Inferior parietal cortex (tissue), 1 donor: ENCODE measurements at regions not wholly inside any gene's neighbourhood (a gene's known extent, or its start where the extent isn't known, plus 50 kb on each side); places are given as distances from the start of the nearest gene placed in this dataset.

Source experiments
- DNase-seq: peaks from one replicate; pipeline ENCODE4 v3.0.0-alpha.2; 2016; ENCODE audit errors: extremely low spot score

- DNase-seq, result no peak
Measured at GRCh38 chr16:65688301-65688700, 566.4 kb upstream of the CDH11 start.

DNA sequence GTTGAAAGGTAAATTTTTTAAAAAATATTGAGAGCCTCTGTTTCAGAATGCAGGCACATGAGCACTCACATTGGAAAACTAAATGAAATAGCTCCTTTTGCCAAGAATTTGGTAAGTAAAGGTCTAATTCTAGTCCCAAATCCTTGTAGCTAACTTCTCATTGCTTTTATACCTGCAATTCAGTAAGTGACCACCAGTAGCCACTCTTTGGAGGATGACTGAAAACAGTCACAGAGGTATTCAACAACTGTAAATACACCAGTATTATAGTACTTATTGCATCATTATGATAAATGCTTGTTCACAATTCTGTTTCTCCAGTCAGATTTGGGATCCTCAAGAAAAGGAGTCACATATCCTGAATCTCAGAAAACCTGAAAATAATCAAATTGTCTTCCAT, 562.4 kb upstream of the CDH11 start:
- no peak for DNase-seq

- no peak for DNase-seq
Measured at GRCh38 chr16:65681406-65681805, 559.5 kb upstream of the CDH11 start.

- no peak for DNase-seq
Measured at GRCh38 chr16:65679785-65680184, 557.9 kb upstream of the CDH11 start.

DNA sequence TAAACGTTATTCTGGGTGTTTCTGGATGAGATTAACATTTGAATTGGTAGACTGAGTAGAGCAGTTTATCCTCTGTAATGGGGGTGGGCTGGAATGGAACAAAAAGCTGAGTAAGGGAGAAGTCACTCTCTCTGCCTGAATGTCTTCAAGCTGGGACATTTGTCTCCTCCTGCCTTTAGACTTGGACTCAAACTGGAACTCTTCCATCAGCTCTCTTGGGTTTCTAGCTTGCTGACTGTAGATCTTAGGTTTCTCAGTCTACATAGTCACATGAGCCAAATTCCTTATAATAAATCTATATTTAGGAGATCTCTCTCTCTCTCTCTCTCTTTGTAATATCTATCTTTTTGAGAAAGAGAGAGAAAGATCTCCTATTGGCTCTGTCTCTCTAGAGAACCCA, 553.3 kb upstream of the CDH11 start:
- no peak for DNase-seq

DNA sequence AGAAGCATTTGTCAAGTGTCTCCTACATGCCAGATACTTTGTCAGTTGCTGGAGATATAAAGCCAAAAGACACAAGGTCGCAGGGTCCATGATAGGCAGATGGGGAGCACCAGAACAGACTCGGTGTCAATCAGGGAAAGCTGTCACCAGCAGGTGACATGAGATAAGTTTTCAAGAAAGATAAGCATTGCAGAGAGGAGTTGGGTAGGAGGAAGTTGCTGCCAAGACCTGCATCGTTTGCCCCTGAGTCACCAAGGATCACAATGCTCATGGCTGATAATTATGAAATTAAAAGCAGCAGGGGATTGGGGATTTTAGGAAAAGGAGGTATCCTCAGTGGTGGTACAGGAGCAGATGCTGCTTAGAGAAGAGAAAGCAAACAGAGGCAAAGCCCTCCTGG, 551.1 kb upstream of the CDH11 start:
- DNase-seq, result no peak

DNA sequence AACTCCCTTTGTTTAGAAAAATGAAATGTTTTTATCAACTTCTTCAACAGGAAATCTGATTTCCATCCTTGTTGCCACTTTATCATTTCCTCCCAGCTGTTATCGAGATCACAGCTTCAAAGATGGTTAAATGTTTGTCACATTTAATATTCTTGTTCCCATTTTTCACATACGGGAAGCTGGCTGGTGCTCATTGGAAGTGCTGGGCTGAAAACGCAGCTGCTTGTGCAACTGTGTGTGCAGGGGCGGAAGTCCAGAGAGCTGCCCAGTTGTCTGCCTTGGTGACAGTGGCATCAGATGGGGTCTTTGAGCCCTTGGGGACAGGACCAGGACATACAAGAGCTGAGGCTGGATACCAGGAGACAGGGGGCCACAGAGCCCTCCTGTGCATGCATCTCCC, 549.2 kb upstream of the CDH11 start:
- no peak for DNase-seq

GRCh38 chr16:65668064-65668595, 546.3 kb upstream of the CDH11 start:
- DNase-seq, result no peak

GRCh38 chr16:65667011-65667578, 545.2 kb upstream of the CDH11 start:
- DNase-seq, result no peak

DNA sequence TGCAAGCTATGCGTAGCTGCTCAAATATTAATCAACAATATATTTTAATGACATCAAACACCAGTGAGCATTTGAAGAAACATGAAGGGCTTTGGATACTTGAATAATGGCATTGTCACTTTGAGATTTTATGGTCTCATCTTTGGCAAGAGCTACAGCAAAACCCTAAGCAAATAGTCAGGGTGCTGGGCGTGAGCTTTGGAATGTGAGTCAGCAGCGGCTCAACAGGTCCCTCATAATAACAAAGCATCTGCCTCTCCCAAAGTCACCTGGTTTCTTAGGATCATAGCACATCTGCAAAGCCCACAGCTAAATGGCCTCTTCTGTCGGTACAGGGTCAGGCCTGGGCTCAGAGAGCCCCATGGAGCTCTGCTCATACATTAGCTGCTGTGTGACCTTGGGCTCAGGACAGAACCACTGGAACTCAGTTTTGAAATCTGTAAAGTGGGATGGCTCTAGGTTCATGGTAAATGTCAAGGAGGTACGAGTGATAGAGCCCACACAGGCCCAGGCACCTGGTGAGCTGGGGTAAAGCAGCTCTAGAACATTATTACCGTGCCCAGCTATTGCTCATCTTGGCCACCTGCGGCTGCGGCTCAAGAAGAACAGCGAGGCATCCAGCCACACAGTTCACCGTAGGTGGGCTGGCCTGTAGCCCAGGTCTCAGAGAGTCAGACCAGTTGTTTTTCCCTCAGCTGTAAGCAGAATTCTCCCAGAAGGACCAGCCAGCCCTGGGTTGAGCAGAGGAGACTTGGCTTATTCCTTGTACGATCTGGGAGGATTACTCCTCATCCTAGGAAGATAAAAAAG, 544.5 kb upstream of the CDH11 start:
- no peak for DNase-seq

- DNase-seq, result no peak
Measured at GRCh38 chr16:65665586-65665985, 543.7 kb upstream of the CDH11 start.

GRCh38 chr16:65663774-65664173, 541.9 kb upstream of the CDH11 start:
- no peak for DNase-seq

GRCh38 chr16:65662256-65662655, 540.4 kb upstream of the CDH11 start:
- DNase-seq, result no peak

- DNase-seq, result no peak
Measured at GRCh38 chr16:65661558-65661957, 539.7 kb upstream of the CDH11 start.

DNA sequence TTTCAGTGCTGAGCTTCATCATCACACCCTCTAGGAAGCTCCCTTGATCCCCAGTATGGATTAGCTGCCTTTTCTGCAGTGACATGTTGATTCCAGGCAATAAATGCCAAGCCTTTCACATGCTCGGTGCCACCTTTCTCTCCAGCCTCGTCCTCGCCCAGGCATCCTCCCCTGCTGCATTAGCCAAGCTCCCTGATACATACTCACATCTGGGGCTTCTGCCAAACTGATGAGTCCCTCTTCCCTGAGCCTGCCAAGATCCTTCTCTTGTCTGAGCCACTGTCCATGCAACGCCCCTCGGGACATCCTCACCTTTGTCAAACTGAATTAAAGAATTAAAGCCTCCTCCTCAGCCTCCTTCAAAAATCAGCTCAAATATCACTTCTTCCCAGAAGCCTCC, 538.5 kb upstream of the CDH11 start:
- no peak for DNase-seq

DNA sequence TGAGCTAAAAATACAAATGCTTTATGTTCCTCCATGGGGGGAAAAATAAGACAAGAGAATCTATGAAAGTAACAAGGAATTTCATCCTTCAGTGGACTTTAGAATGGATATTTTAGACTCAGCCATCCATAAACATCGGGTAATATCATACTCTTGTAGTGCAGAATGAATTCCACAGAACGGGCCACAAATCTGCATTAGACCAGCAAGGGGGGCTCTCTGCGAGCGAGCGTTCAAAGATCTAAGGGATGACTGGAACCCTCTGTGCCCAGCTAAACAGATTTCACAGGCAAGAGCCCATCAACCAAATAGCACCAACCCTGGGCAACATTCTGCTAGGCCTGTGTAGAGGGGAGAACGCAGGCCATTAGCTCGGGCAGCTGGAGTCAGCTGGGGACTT, 537.9 kb upstream of the CDH11 start:
- DNase-seq, result no peak

DNA sequence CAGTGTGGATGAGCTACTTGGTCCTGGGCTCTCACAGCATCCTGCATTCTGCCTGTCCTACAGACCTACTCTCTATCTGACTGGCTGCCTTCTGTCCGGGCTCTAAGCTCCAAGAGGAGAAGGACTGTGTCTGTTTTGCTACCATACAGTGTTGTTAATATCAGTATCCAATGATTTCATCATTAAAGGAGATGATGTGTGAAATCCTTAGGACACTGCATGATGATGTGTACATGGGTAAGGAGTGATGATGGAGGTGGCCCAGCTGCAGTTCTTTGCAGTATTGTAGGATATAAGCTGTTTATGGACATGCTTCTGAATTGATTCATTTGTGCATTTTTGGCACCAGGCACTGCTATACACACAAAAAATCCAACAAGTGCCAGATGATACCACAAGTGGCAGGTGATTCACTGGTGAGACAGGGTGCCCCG, 536.9 kb upstream of the CDH11 start:
- DNase-seq, result no peak

GRCh38 chr16:65658349-65658748, 536.5 kb upstream of the CDH11 start:
- DNase-seq, result no peak

DNA sequence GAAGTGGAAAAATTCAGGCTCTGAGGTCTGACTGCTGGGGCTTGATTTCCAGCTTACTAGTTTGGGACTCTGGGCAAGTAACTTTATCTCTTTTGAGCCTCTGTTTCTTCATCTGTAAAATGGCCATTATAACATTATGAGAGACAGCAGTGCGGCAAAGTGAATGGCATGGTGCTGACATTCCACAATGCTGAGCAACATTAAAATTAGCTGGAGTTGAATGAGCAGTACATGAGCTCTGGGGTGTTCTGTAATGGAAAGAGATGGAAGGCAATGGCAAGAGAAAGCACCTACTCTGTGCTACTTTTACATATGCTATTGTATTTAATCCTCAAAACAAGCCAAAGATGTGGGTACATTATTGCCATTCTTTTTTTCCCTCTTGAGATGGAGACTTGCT, 535.7 kb upstream of the CDH11 start:
- no peak for DNase-seq

GRCh38 chr16:65657071-65657494, 535.2 kb upstream of the CDH11 start:
- DNase-seq, result no peak

DNA sequence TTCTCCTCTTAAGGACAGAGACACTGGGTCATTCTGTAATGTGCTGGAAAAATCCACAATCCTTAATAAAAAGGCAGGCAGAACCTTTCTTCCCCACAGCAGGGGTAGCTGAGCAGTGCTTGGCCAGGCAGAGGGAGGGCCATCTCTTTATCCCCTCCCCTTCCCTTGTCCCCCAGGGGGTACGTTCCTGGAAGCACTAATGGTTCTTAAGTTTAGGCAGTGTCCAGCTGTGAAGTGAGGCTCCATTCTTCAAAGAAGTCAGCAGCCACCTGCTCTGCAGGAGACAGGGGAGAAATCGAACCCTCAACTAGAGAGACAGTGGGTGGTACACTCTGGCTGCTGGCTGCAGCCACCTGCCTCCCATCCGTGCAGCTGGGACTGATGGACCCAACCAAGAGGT, 533.9 kb upstream of the CDH11 start:
- DNase-seq, result no peak

DNA sequence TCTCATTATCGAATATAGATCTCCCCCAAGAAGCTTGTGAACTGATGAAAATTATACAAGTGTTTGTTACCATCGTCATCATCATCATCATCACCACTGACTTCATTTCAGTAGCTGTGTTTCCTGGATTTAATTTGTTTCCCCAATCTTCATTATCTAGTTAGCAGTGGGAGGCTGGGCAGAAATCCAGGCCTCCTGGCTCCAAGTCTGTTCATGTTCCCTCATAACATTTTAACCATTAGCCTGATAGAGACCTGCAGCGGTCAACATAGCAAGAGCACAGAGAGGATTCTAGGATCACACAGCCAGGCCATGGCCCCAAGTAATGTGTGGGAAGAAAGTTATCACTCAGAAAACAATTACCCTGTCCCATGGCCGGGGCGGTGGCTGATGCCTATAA, 526.2 kb upstream of the CDH11 start:
- DNase-seq, result no peak

DNA sequence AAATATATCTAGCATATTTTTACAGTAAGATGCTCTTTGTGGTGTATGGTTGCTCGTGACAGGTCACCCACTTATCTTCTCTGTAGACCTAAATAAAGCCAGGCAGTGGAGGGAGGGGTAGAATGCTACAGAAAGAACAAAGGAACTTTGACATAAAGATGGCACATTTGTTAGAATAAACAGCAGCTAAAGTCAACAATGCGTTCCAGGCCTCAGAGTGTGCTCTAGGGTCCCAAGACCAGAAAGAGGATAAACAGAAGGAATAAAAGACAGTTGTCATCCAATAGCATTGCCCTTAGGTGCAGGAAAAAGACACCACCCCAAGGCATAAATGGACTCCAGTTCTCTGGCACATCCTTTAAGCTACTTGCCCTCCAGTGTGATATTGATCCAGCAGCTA, 523.0 kb upstream of the CDH11 start:
- DNase-seq, result no peak
